ENCODE measurements at regions not wholly inside any gene's neighbourhood (a gene's known extent, or its start where the extent isn't known, plus 50 kb on each side); places are given as distances from the start of the nearest gene placed in this dataset.
"Not testable (repeated sequence)": the region's sequence is repeated elsewhere in the genome, so short reads cannot be mapped to it uniquely, and the experiment has no call there.

GRCh38 chr13:73304442-73304841 lies 245.6 kb downstream of the KLF5 start:
- DNase-seq (ENCODE audit: low read depth in 2 of 2): no peak

GRCh38 chr13:73303851-73304250 lies 245.0 kb downstream of the KLF5 start:
- peak; percentile 26 to 40 for DNase-seq (ENCODE audit: low read depth in 2 of 2)

DNA sequence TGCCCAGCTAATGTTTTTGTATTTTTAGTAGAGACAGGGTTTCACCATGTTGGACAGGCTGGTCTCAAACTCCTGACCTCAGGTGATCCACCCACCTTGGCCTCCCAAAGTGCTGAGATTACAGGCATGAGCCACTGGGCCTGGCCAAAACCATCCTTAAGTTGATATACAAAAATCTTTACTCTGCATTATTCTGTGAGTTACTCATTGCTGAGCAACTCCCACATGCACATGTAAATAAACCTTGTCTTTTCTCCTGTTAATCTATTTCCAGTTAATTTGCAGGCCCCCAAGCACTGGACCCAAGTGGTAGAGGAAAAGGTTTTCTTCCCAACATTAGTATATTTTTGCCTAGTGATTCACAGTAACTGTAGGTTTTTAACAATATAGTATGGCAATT lies 242.8 kb downstream of the KLF5 start:
- DNase-seq (ENCODE audit: low read depth in 2 of 2): not testable (repeated sequence)

GRCh38 chr13:73300718-73301425 lies 242.1 kb downstream of the KLF5 start:
- no peak for DNase-seq (ENCODE audit: low read depth in 2 of 2)

GRCh38 chr13:73299787-73300186 lies 241.0 kb downstream of the KLF5 start:
- no peak for DNase-seq (ENCODE audit: low read depth in 2 of 2)

DNA sequence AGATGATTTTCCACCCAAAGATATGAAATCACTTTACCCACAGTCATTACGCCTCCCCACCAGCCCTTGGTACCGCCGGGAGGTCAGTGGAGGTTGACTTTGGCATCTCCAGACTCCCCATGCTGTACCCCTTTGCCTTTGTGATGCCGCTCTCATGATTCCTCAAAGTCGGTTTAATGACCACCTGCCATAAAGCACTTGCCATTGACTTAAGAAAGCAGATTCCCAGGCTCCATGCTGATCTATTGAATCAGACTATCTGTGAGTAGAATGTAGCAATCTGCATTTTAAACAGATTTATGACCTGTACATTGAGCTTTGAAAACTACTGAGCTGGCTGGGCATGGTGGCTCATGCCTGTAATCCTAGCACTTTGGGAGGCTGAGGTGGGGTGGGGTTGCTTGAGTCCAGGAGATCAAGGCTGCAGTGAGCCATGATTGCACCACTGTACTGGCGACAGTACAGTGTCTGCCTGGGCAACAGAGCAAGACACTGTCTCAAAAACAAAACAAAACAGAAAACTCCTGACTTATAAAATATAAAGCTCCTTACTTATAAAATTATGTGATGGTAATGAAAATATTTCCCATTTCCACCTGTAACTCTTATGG lies 235.2 kb downstream of the KLF5 start:
- DNase-seq (ENCODE audit: low read depth in 2 of 2): no peak

- no peak for DNase-seq (ENCODE audit: low read depth in 2 of 2)
These were observed 233.3 kb downstream of the KLF5 start for GRCh38 chr13:73292127-73292526.

DNA sequence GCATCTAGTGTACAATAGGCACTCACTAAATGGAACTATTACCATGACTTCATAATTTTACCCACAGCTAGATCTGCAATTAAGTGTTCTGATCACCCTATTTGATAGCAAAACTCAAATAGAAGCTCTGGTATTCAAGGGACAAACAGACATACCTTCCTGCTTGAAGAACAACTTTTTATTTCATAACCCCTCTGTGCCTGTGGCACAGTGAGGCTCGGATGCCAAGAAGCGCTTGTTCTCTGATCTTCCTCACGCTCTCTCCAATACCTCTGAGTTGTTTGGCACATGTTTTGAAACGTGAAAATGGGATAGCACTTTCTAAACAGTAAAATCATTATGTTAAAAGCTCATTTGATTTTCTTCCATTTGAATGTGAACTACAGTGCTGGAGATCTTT lies 232.0 kb downstream of the KLF5 start:
- DNase-seq (ENCODE audit: low read depth in 2 of 2): no peak

DNA sequence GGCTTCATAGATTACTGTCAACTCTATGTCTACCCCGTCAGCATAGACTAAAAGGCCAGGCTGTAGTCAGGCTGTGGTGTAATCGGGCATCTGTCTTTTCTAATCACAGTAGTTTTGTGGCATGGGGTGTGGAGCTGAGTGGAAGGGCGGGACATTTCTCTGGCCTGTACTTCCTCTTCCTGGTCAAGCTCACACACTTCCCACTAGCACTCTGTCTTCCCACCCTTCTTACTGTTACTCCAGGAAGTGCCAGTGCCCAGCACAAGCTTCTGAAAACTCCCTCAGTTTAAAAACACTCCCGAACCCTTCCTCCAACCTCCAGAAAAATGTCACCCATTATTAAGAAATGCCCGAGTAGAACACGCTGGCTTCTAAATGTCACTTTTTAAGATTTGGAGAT lies 229.8 kb downstream of the KLF5 start:
- DNase-seq (ENCODE audit: low read depth in 2 of 2): no peak

DNA sequence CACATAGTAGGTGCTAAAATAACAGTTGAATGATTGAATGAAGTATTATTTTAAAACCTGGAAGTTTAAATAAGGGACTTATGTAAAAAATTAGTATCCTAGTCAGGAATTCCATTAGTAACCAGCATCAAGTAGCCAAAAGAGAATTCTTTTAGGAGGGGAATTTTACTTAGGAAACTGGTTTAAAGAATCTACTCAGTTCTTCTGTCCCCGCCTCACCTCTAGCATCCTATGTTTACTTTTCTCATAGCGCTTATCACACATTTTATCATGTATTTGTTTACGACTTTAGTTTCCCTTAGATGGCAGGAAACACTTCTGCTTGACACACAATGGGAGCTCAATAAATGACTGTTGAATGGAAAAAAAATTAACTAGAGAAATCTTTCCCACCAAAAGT lies 229.0 kb downstream of the KLF5 start:
- DNase-seq (ENCODE audit: low read depth in 2 of 2): no peak

DNA sequence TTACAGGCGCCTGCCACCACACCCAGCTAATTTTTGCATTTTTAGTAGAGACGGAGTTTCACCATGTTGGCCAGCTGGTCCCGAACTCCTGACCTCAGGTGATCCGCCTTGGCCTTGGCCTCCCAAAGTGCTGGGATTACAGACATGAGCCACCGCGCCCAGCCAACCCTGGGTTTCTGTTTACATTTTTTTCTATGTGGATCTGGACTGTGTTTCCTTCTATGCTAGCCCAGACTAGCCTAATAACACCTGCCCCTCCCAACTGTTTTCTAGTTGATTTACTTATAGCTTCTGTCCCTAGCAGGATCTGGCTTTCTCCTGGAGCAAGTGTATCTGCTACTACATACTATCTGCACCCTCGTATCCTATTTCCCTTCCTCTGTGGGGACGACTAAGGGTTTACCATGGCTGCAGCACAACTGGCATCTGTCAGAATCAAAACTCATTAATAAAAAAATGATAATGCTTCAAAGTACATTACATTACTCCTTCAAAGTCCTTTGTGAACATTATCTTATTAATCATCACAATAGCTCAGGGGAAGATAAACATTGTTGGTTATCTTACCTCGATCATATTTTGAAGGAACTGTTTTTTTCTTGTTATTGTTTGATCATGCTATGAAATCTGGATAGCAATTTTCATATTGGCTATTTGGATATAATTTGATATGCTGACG lies 228.3 kb downstream of the KLF5 start:
- DNase-seq (ENCODE audit: low read depth in 2 of 2): no peak

GRCh38 chr13:73286177-73286576 lies 227.4 kb downstream of the KLF5 start:
- DNase-seq (ENCODE audit: low read depth in 2 of 2): no peak

DNA sequence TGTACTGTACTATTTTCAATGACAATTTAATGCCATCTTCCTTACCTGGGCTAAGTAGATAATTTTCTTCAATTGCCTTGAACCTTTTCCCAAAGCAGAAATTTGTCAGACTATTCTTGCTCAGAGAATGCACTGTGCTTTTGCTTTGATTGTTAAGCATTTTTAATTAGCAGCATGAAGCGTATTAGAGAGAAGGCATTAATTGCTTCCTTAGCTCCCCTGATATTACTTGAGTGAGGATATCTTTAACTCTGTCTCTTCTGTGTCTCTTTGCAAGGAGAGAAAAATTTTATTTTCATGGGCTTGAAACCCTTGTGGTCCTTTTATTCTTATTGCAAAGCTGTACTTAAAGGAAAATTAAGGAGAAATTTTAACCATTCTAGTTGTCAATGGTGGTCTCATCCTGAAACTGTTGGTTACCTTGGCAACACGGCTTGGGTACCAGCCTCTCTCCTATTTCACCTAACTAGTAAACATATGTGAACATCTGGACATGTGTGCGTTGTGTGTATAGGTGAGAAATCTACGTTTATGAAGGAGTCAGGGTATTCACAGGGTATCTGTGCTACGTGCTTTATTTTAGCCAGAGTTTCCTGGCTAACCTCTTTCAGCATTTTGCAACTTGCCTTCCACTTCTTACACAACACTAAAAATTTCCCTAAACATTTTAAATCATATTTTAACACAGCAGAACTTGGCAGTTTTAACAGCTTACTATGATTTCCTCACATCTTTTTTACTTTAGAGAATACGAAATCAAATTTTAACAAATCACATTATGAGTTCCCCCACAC lies 225.5 kb downstream of the KLF5 start:
- no peak for DNase-seq (ENCODE audit: low read depth in 2 of 2)

DNA sequence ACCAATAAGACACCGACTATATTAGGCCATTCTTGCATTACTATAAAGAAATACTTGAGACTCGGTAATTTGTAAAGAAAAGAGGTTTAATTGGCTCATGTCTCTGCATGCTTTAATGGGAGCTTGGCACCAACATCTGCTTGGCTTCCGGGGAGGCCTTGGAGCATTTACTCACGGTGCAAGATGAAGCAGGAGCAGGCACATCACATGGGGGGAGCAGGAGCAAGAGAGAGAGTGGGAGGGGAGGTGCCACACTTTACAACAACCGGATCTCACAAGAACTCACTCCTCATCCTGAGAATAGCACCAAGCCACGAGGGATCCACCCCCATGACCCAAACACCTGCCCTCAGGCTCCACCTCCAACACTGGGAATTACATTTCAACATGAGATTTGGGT lies 224.8 kb downstream of the KLF5 start:
- no peak for DNase-seq (ENCODE audit: low read depth in 2 of 2)

DNA sequence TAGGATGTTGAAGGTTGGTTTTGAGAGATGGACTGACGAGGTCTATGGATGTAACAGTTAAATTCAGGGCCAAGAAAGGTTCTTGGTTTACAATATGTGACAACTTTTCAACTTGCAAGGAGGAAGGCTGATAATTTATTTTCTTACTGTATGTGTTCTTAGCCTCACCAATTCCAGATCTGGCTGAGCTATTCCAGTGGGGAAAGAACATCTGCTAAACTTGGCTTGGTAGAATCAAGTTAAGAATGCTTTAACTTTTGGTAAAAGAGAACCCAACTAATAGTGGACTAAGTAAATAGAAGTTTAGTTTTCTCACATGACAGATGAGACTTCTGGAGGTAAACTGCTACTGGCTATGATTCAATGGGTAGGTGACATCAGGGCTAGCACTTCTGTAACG lies 222.9 kb downstream of the KLF5 start:
- DNase-seq (ENCODE audit: low read depth in 2 of 2): no peak

GRCh38 chr13:73278186-73278585 lies 219.4 kb downstream of the KLF5 start:
- no peak for DNase-seq (ENCODE audit: low read depth in 2 of 2)

GRCh38 chr13:73275163-73275562 lies 216.4 kb downstream of the KLF5 start:
- no peak for DNase-seq (ENCODE audit: low read depth in 2 of 2)

DNA sequence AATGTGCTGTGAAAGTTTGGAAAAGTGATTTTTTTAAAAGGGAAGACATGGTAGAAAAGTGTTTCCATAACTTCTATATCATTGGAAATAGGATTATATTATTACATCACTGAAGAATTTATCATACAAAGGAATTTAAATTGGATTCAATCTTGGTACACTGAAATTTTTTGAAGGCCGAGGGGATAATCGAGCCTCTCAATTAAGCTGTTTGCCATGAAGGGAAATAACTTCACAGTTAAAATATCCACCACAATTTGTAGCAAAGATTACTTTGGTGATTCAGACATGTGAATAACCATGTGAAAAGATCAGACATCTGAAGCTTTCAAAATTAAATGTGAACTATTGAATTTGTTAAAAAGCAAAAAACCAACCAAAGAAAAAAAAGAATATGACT lies 215.3 kb downstream of the KLF5 start:
- DNase-seq (ENCODE audit: low read depth in 2 of 2): no peak

GRCh38 chr13:73273745-73274144 lies 214.9 kb downstream of the KLF5 start:
- DNase-seq (ENCODE audit: low read depth in 2 of 2): no peak

GRCh38 chr13:73273276-73273675 lies 214.5 kb downstream of the KLF5 start:
- DNase-seq (ENCODE audit: low read depth in 2 of 2): no peak

DNA sequence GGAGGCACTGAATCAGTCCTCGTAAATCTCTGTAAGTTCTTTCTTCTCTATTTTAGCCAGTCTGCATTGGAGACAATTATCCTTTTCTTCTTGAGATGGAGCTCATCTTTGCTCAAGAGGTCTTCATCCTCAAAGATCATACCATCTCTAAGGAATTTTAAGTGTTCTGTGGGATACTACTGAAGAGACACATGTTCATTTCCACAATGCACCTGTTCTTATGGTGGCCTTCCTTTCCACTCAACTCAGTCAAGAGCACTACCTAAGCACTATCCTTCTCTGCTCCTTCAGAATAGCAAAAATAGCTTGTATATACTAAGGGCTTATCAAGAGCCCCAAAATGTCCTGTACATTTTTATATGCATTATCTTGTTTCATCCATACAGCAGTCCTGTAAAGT lies 214.0 kb downstream of the KLF5 start:
- DNase-seq (ENCODE audit: low read depth in 2 of 2): no peak

DNA sequence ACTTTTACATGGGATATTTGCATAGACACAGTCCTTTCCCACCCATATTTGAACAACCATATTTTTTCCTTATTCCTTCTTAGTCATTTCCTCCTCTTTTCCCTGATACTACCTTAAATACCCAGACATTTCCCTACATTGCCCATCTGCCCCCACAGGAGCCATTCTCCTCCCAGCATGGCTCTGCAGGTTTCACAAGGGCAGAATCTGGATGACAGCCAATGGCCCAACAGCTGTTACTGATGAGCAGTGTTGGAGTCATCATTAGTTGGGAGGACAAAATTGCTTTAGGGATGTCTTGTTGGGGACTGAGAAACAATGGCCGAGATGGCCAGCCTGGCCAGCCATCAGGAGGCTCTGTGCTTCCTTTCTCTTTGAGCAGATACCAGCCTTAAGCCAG lies 209.5 kb downstream of the KLF5 start:
- DNase-seq (ENCODE audit: low read depth in 2 of 2): no peak

Measured in stimulated activated CD4-positive, alpha-beta T cell treated with anti-CD3 and anti-CD28 coated beads, Interleukin-15, amount 100 ng/mL, for 48 hours (primary cell).